AML-193 (cell line): ENCODE measurements at regions not wholly inside any gene's neighbourhood (a gene's known extent, or its start where the extent isn't known, plus 50 kb on each side); places are given as distances from the start of the nearest gene placed in this dataset.
A peak's percentile ranks its signal among the peaks of the same experiment; 100 is the strongest.
"Not testable (repeated sequence)": the region's sequence is repeated elsewhere in the genome, so short reads cannot be mapped to it uniquely, and the experiment has no call there.

Experiments used
- DNase-seq, 2 experiments: peaks; one replicate each; lab custom pipeline; 2025; lab: John Stamatoyannopoulos, UW

DNA sequence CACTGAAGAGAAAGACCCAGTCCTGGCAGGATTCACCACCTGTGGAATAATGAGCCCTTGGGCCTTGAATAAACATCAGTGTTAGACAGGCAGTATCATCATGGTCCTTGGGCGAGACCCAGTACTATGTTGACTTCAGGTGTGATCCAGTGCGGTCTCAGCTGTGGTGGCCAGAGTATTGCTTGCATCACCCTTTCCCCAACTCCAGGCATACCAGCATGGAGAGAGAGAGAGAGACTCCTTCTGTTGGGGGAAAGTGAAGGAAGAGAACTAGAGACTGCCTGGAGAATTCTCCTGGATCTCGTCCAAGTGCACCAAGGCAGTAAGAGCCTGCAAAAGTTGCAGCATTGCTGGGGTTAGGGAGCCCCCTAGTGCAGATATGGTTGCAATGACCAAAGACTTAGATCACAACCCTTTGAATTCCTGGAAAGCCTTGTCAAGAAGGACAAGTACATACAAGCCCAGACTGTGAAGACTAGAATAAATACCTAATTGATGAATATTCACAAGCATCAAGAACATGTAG lies 61.1 kb upstream of the VAMP7 start:
- peak; percentile 54 to 68 for DNase-seq

DNA sequence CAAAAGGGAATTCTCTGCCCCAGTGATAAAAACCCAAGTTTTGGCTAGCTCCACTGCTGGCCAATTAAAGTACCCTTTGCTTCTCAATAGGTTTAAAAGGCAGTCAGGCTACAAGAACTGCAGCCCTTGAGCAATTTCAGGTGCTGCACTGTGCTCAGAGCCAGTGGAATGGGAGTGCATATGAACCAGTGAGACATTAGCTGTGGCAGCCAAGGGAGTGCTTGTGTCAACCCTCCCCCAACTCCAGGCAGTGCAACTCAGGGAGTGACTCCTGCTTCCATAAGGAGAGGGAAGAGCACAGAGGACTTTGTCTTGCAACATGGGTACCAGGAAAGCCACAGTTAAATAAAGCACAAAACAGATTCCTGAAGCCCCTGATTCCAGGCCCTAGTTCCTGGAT lies 61.6 kb upstream of the VAMP7 start:
- no peak for DNase-seq

DNA sequence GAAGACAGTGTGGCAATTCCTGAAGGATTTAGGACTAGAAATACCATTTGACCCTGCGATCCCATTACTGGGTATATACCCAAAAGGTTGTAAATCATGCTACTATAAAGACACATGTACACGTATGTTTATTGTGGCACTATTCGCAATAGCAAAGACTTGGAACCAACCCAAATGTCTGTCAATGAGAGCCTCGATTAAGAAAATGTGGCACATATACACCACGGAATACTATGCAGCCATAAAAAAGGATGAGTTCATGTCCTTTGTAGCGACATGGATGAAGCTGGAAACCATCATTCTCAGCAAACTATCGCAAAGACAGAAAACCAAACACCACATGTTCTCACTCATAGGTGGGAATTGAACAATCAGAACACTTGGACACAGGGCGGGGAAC lies 66.8 kb upstream of the VAMP7 start:
- not testable (repeated sequence) for DNase-seq

DNA sequence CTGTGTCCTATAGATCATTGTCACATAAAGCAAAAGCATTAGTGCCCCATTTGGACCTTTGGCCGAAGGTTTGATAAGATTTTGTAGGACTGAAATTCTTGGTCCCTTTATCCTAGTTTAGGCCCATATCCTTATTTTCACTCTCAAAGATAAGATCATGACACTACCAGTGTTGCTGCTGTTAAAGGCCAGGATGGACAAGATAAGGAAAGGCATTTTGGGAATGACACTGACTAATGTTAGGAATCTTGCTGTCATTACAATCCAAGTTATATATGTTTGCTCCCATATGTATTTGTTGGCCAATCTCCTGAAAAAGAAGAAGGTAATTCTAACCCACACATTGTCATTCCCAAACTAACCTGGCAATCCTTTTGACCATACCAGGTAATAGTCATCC lies 101.3 kb upstream of the VAMP7 start:
- DNase-seq: no peak

DNA sequence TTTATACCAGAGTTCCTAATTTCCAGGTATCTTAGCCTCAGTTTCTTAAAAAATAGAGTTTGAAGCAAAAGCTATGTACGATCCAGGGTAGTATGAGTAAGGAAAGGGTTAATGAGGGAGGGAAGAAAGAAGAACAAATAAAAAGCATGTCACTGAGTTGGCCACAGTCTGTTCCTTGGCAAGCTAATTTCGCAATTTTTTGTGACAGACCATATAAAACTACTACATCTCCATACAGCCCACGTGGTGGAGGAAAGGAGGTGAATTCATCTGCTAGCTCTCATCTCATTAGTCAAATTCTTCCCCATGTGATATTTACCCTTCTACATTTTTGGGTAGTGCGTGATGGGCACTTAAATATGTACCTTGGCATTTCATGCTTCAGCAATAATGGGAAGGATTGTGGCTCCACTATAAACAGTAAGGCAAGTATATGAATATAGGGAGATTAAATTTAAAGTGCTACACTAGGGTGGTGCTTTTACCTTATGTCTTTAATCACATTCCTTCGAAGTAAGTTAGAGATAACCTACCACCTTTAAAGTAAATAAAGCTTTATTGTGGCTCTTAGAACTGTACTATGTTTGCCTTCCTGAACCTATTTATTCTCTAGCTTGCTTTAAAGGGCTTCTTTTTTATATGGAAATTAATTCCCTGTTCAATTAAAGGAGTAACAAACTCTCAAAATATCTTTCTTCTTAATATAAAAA lies 102.1 kb upstream of the VAMP7 start:
- DNase-seq: peak; percentile 20 to 54

DNA sequence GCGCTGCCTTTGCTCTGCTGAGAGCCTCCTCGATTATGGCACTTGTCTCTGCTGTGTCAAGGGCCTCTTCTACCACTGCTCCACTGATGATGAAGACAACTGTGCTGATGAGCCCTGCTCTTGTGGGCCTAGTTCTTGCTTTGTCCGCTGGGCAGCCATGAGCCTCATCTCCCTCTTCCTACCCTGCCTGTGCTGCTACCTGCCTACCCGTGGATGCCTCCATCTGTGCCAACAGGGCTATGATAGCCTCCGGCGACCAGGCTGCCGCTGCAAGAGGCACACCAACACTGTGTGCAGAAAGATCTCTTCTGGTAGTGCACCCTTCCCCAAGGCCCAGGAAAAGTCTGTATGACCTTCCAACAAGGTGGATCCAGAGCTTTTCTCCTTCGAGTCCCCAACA lies 106.8 kb upstream of the VAMP7 start:
- no peak for DNase-seq

DNA sequence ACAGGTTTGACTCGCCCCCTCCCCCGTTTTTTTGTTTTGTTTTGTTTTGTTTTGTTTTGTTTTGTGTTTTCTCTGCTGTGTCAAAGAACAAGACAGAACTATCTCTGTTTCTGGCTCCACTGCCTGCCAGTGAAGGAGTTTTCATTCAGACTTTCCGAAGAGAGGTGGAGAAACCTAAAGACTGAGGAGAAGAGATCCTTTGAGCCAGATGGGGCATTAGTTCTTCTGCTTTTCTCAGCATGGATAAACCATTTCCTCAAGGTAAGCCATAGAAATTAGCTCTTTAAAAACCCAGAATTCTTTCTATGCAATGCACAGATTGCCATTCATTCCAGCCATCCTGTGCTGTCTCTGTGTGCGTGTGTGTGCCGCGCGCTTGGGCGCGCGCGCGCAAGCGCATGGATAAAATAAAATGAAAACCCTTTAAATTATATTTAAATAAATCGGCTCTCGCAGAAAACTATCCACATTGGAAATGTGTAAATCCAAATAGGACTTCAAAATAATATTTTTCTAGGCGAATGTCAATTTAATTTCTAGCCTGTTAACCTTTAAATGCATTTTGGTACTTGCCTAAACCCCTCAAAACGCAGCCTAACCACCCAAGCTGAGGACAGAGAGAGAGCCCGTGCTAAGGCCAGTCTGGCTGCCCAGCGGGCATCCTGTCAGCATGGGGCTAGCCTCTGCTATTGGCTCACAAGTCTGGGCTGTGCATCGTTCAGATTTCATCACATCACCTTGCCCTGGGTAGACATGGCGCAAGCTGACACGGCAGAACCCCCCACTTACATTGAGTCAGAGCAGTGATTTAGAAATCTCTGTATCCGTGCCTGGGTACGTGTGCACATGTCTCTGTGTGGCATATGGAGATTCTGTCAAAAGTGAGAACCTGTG lies 113.0 kb upstream of the VAMP7 start:
- DNase-seq: no peak

DNA sequence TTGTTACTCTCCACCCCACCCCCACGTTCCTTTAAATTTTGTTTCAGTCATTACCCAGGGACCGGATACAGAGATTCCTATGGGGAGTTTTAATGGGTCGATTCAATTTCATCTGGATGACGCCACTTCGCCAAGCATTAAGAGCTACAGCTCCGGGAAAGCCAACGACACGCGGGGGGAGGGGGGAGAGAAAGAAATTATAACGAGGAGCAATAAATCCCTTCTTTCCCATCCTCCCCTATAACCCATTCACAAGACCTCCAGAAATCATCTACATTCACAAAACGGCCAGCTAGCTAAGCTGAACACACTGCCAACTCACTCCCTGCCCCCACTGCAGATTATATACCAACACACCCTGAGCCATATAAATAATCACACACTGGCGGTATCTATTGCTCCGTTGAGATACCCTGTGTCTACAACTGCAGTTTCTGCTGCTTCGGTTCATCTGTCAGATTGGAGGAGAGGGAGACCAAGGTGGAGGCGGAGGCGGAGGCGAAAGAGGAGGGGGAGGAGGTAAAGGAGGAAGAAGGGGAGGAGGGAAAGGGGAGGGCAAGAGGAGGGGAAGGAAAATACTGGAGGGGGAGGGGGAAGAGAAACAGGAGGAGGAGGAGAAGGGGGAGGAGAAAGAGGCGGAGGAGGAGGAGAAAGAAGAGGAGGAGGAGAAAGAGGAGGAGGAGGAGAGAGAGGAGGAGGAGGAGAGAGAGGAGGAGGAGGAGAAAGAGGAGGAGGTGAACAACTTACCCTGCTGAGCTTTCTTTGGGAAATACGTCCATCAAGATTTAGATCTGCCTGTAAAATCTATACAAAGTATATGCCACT lies 113.9 kb upstream of the VAMP7 start:
- peak; percentile 12 to 24 for DNase-seq

DNA sequence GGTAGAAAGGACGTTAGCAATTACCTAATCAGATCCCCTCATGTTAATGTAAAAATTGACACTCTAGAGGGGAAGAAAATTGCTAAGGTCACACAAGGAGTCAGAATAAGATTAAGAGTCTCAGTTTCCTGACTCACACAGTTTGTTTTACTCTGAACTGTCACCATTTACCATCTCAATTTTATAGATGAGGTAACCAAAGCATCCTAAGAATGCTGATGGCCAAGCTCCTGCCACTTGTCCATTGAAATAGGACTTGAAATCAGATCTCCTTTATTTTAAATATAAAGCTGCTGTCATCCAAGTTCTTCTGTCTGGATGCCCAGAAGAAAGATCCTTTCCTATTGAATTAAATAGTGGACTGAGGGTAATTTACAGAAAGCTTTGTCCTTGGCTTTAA lies 114.8 kb upstream of the VAMP7 start:
- DNase-seq: no peak

DNA sequence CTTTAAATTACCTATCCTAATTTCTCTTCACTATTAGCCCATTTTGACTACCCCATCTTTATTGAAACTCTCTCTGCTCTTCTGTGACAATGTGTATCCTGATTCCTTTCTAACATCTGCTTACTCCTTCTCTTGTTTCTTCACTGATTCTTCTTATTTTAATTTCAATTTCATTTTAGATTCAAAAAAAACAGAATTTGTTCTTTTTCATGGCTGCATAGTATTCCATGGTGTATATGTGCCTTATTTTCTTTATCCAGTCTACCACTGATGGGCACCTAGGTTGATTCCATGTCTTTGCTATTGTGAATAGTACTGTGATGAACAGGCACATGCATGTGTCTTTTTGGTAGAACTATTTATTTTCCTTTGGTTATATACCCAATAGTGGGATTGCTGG lies 120.0 kb upstream of the VAMP7 start:
- no peak for DNase-seq

DNA sequence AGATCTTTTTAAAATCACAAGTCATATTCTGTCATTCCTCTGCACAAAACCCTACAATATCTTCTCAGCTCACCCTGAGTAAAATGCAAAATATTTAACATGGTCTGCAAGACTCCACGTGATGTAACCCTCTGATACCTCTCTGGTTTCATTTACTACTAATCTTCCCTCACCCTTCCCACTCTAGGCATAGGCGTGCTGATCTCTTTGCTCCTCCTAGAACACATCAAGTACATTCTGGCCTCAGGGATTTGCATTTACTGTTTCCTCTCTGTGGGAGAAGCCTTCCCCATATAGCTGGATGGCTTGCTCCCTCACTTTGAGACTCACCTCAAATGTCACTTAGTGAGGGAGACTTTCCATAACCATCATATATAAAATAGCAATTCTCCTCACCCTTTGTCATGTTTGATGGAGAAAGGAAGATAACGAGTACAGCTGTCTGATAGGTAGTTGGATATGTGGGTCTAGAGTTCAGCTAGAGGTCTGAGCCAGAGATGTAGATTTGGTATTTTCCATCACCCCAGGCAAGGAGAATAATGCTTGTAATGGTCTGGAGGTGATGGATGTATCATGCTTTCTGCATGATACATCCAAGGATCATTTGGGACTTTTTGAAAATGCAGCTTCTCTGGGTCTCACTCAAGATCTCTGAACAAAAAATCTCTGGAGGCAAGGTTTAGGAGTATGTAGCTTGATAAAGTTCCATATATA lies 123.9 kb upstream of the VAMP7 start:
- no peak for DNase-seq

DNA sequence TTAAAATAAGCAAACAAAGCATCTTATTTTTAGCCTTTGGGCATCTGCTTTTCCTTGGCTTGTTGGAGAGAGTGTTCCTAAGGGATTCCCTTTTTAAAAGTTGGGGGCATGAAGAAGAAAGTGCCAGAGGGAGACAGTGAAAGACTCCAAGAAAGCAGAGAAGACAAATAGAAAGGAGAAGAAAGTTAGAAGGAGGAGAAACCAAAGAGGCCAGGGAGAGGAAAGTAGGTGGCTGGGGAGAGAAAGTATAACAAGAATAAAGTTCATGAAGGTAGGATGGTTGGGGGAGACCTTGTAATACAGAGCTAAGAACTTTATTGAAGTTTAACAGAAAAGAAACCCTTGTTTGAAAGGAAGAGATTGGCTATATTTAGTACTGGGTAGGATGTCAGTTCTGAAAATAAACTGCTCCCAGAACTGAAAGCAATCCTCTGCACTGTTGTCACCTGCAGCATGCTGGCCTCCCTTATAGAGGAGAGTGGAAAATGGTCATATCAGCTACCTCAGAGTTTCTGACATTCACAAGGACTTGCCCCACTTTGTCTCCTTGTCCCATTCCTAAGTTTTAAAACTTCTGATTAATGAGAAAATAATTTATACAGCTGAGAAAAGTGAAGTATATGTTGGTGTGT lies 125.3 kb upstream of the VAMP7 start:
- no peak for DNase-seq

DNA sequence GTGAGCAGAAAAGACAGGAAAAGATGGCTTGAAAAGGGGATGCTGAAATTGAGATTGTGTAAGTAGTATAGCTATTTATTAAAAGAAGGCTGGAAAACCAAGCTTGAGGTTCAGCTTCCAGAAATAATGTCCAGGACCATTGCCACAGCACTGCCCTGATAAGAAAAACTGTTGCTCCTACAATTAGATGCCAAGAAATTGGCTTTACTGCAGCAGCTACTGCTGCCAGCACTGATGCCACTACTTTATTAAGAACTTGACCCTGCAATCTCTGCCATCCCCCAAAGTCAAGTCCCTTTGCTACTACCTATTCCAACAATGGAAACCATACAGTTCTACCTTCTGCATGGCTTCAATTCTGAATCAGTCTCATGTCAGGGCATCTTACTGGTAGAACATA lies 130.0 kb upstream of the VAMP7 start:
- DNase-seq: no peak

DNA sequence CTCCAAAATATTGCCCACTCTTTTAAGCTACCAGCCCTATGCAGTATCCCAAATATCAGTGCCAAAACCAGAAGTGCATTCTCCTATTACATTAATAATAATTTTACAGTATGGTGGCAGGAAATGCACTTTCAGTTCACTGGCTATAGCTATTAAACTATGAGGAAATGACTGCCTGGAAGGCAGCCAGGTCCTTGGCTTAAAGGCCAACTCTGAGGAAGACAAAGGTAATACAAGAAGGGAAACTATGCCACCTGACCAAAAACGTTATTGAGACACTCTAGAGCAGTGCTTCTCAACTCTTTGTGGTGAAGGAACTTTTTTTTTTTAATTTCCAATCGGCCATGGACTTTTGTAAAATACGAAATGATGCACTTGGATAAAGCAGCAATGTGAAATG lies 133.6 kb upstream of the VAMP7 start:
- DNase-seq: peak; percentile 44 to 55

DNA sequence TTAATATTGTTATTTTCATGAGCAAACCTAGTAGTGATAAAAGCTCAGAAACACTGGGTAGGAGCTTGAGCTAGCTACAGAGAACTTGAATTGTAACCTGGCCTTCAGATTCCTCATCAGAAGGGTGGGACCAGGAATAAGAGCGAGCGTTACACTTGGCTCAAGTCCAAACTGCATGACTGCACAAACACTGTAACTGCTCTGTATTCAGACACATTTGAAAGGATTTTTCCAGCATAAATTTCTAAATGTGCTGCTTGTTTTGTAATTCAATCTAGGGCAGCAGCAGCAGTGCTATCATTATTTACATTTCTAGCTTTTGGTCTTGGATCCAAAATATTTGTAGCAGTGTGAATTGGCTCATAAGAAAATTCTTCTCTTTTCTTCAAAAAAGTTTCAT lies 133.0 kb upstream of the TMLHE start:
- DNase-seq: no peak

DNA sequence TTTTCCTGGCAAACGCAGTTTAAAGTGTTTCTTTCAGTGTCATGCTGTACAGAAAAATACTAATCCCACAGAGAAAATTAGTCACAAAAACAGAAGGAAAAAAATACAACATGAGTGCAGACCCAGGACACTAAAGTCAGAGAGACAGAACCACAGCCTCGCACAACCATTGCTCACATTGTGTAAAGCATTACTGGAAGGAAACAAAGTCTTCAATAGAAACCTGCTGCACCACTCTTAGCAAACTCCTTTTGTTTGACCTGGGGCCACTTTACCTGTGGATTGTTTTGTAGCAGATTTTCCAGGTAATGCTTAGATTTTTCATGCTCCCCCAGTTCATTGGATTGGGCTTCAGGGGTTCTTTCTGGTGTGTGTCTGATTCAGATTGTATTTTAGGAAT lies 131.8 kb upstream of the TMLHE start:
- no peak for DNase-seq

DNA sequence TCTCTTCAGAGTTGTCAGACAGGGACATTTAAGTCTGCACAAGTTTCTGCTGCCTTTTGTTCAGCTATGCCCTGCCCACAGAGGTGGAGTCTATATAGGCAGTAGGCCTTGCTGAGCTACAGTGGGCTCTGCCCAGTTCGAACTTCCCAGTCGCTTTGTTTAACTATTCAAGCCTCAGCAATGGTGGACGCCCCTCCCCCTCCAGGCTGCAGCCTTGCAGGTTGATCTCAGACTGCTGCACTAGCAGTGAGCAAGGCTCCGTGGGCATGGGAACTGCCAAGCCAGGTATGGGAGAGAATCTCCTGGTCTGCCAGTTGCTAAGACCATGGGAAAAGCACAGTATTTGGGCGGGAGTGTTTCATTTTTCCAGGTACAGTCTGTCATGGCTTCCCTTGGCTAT lies 115.6 kb upstream of the TMLHE start:
- DNase-seq: not testable (repeated sequence)

DNA sequence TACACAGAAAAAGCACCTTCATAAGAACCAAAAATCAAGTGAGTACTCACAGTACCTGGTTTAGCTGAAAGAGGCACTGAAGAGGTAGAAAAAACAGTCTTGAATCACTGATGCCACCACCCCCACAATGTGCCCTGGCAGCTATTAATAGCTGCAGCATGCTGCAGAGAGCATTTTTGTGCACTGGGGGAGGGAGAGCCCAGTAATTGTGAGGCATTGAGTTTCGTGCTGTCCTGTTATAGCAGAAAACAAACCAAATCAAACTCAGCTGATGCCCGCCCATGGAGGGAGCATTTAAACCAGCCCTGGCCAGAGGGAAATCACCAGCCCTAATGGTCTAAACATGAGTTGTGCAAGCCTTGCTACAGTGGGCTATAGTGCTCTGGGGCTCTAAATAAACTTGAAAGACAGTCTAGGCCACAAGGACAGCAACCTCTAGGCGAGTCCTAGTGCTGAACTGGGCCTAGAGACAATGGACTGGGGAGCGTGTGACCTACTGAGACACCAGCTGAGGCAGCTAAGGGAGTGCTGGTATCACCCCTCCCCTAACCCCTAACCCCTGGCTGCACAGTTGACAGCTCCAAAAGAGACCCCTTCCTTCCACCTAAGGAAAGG lies 106.3 kb upstream of the TMLHE start:
- DNase-seq: no peak

DNA sequence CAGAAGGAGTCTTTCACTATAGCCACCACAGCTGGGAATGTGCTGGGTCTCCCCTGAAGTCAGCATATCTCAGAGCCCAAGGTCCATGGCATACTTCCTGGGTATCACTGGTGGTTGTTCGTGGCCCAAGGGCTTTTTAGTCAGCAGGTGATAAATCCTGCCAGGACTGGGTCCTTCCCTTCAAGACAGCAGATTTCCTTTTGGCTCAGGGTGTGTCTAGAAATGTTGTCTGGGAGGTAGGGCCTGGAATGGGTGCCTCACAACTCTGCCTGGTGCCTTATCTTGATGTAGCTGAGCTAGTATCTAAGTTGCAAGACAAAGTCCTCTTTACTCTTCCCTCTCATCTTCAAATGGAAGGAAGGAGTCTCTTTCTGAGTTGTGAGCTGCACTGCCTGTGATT lies 102.4 kb upstream of the TMLHE start:
- no peak for DNase-seq

DNA sequence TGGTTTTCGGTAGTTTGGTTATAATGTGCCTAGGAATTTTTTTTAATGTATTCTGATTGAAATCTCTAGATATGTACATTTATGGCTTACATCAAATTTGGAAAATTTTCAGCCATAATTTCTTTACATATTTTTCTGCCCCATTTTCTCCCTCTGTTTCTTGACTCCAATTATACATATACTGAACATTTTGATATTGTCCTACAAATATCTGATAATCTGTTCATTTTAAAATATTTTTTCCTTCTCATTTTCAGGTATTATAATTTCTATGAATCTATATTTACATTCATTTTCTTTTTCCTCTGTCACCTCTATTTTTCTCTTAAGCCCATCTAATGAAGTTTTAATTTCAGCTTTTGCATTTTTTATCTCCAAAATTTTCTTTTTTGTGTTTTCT lies 82.7 kb upstream of the TMLHE start:
- DNase-seq: no peak

DNA sequence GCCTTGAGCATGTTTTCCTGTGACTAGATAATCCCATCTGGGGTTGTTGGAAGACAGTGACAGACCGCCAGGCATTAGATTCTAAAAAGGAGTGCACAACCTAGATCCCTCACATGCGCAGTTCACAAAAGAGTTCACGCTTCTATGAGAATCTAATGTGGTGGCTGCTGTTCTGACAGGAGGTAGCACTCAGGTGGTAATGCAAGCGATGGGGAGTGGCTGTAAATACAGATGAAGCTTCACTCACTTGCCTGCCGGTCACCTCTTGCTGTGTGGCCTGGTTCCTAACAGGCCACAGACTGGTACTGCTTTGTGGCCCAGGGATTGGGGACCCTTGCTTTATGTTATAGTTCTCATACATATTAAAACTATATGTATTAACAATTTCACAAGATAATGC lies 81.9 kb upstream of the TMLHE start:
- DNase-seq: no peak
